ENCODE measurements at regions not wholly inside any gene's neighbourhood (a gene's known extent, or its start where the extent isn't known, plus 50 kb on each side); places are given as distances from the start of the nearest gene placed in this dataset.

GRCh38 chr21:25427828-25428227, 179.5 kb downstream of the MRPL39 start:
- H3K27ac ChIP-seq: no peak overlapping the region
- H3K4me1 ChIP-seq: peaks cover 27% of the 10 kb centered on the region
- H3K27me3 ChIP-seq: no peaks in the 10 kb centered on the region
- no peaks in the 10 kb centered on the region for H3K9me3 ChIP-seq
- H3K36me3 ChIP-seq: no peaks in the 10 kb centered on the region
- no peak overlapping the region for H3K4me2 ChIP-seq
- no peak overlapping the region for H3K9ac ChIP-seq
- no peak for TF ChIP-seq Cebpa-rat (IDR thresholded peaks at IDR 0.05)
- no peak overlapping the region for H3K4me3 ChIP-seq
- H4K20me1 ChIP-seq: no peaks in the 10 kb centered on the region

GRCh38 chr21:25426580-25426979, 180.7 kb downstream of the MRPL39 start:
- Histone ChIP-seq H3K27ac (no peak overlapping the region), H4K20me1 (no peaks in the 10 kb centered on the region), H3K36me3 (no peaks in the 10 kb centered on the region), H3K4me1 (peaks cover 29% of the 10 kb centered on the region), H3K27me3 (no peaks in the 10 kb centered on the region), H3K4me2 (no peak overlapping the region), H3K9ac (no peak overlapping the region), H3K4me3 (no peak overlapping the region), H3K9me3 (no peaks in the 10 kb centered on the region)
- TF ChIP-seq Cebpa-rat (IDR thresholded peaks at IDR 0.05): no peak

DNA sequence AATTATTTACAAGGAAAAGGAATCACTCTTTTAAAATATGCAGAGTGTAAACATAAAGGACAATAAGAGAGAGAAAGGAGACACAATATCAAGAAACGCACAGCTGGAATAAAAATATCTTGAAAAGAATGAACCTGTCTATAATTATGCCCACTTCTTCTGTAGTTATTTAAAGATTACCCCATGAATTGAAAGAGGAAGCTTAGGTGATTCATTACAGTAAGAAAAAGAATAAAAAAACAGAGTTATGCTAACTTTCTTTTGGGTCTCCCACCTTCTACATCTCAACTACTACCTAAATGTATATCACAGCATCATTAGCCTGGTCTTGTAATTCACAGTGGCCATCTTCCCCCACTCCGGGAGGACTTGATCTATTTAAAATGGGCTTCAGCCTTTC, 182.1 kb downstream of the MRPL39 start:
- H3K4me3 ChIP-seq: no peak overlapping the region
- H3K4me1 ChIP-seq: peaks cover 37% of the 10 kb centered on the region
- H3K9ac ChIP-seq: no peak overlapping the region
- H3K4me2 ChIP-seq: peak overlapping the region; percentile 41
- H4K20me1 ChIP-seq: no peaks in the 10 kb centered on the region
- H3K27me3 ChIP-seq: no peaks in the 10 kb centered on the region
- no peak overlapping the region for H3K27ac ChIP-seq
- H3K9me3 ChIP-seq: no peaks in the 10 kb centered on the region
- TF ChIP-seq Cebpa-rat (IDR thresholded peaks at IDR 0.05): no peak
- H3K36me3 ChIP-seq: no peaks in the 10 kb centered on the region

DNA sequence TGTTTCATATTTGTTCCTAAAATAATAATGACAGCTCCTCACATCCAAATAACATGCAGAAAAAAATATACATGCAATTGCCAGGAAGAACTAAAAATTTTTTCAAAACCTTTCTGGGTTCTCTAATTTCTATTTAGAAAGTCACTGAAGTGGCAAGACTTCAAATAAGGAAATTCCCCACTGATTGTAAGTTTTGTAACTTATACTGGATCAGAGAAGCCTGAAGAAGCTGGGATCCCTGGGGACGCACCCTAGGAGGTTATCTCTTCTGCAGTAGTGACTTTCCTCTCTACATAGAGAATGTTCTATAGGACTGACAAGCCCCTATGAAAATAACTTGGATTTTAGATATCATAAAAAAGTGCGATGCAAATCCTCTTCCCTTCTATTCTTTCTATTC, 182.6 kb downstream of the MRPL39 start:
- H3K27ac ChIP-seq: no peak overlapping the region
- no peaks in the 10 kb centered on the region for H3K36me3 ChIP-seq
- H3K27me3 ChIP-seq: no peaks in the 10 kb centered on the region
- TF ChIP-seq Cebpa-rat (IDR thresholded peaks at IDR 0.05): no peak
- peak overlapping the region; percentile 41 for H3K4me2 ChIP-seq
- H3K9ac ChIP-seq: no peak overlapping the region
- no peaks in the 10 kb centered on the region for H3K9me3 ChIP-seq
- peaks cover 37% of the 10 kb centered on the region for H3K4me1 ChIP-seq
- no peaks in the 10 kb centered on the region for H4K20me1 ChIP-seq
- no peak overlapping the region for H3K4me3 ChIP-seq

GRCh38 chr21:25424048-25424447, 183.2 kb downstream of the MRPL39 start:
- no peak overlapping the region for H3K9ac ChIP-seq
- peaks cover 37% of the 10 kb centered on the region for H3K4me1 ChIP-seq
- H4K20me1 ChIP-seq: no peaks in the 10 kb centered on the region
- no peaks in the 10 kb centered on the region for H3K27me3 ChIP-seq
- H3K4me3 ChIP-seq: no peak overlapping the region
- peak overlapping the region; percentile 41 for H3K4me2 ChIP-seq
- no peaks in the 10 kb centered on the region for H3K9me3 ChIP-seq
- no peak overlapping the region for H3K27ac ChIP-seq
- no peak for TF ChIP-seq Cebpa-rat (IDR thresholded peaks at IDR 0.05)
- no peaks in the 10 kb centered on the region for H3K36me3 ChIP-seq

DNA sequence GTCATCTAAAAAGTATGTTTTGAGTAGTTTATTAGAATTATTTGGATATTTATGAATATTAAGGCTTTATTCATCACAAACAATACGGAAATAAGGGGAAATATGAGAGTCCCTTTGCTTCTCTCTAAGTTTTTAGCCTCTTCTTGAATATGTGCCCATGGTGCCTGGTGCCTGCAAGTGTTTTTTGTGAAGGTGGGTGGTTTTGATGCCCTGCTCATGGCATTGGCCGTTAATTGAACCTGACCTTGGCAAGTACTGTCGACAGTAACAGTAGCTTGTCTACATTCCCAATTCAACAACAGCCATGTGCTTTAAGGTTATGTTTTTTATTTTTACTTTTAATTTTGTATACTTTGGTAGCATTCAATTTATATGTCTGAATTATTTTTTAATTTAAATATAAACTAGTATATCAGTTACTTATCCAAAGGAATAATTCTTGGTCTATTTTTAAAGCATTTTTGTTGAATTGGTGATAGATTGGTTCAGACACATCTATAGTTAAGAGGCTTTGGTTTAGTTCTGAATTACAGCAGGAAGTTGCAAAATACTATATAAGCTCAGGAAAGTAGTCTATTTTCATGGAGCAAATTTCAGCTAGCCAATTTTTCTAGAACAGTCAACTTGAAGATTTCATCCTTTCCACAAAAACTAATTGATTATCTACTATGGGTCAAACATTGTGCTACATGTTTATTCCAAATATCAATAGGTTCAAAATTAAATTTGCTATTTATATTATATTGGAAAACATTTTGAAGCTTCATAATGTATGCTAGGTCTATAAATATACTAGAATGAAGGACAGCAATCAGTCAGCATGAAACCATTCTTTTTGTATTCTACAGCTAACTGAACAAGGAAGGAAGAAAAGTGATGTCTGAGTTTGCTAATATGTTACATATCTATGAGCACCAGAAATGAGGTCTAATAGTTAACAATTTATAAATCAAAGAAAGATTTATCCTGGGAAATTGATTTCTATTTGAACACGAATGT, 184.4 kb downstream of the MRPL39 start:
- H3K27ac ChIP-seq: no peak overlapping the region
- no peaks in the 10 kb centered on the region for H3K9me3 ChIP-seq
- no peak overlapping the region for H3K4me3 ChIP-seq
- H3K36me3 ChIP-seq: no peaks in the 10 kb centered on the region
- no peak for TF ChIP-seq Cebpa-rat (IDR thresholded peaks at IDR 0.05)
- H3K9ac ChIP-seq: no peak overlapping the region
- no peaks in the 10 kb centered on the region for H4K20me1 ChIP-seq
- H3K27me3 ChIP-seq: no peaks in the 10 kb centered on the region
- H3K4me2 ChIP-seq: 0 out of 2 replicates have a peak overlapping the region, but pooled peaks have one; percentile 0
- peaks cover 37% of the 10 kb centered on the region for H3K4me1 ChIP-seq

DNA sequence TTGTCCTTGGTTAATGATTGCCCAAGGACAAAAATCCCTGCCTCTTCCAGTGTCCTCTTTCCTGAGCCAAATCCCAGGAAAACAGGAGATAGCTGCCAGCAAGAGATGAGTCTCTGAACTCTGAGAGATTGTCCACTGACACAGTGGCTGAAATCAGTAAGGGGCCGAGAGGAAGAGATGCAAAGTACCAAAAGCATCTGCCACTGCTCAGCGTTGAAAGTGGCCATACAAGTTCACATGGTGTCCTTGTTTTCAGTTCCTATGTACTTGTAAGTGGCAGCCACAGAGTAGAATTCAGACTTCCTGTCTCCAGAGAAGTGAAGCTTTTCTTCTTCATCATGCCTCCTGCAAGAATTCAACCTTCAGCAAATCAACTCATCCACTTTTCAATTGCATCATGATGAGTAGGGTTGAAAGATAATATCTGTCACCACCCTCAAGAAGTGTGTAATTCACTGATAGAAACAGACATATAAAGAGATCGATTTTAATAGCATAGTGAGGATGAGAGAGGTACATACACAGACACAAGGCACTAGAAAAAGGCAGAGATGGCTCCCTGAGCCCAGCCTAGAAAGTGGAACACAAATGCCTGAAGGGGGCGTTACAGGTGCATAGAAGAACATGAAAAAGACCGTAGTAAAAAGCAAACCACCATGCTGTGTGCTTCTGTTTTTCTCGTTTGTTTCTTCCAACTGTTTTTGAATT, 185.8 kb downstream of the MRPL39 start:
- no peak overlapping the region for H3K27ac ChIP-seq
- no peaks in the 10 kb centered on the region for H4K20me1 ChIP-seq
- no peaks in the 10 kb centered on the region for H3K36me3 ChIP-seq
- H3K27me3 ChIP-seq: no peaks in the 10 kb centered on the region
- TF ChIP-seq Cebpa-rat (IDR thresholded peaks at IDR 0.05): no peak
- peaks cover 37% of the 10 kb centered on the region for H3K4me1 ChIP-seq
- no peak overlapping the region for H3K9ac ChIP-seq
- H3K9me3 ChIP-seq: no peaks in the 10 kb centered on the region
- H3K4me2 ChIP-seq: peak overlapping the region; percentile 18
- no peak overlapping the region for H3K4me3 ChIP-seq

- Histone ChIP-seq H3K27ac (no peak overlapping the region), H3K4me2 (peak overlapping the region; percentile 18; the same call in 1 of the 2 replicates)
Observed at GRCh38 chr21:25420831-25421230, 186.4 kb downstream of the MRPL39 start.

GRCh38 chr21:25416669-25417068, 190.6 kb downstream of the MRPL39 start:
- no peak overlapping the region for H3K9ac ChIP-seq

More at GRCh38 chr21:25420831-25421230, 186.4 kb downstream of the MRPL39 start:
- Histone ChIP-seq H4K20me1 (no peaks in the 10 kb centered on the region), H3K27me3 (no peaks in the 10 kb centered on the region), H3K4me3 (no peak overlapping the region), H3K36me3 (no peaks in the 10 kb centered on the region), H3K9me3 (no peaks in the 10 kb centered on the region), H3K9ac (no peak overlapping the region), H3K4me1 (peaks cover 37% of the 10 kb centered on the region)
- no peak for TF ChIP-seq Cebpa-rat (IDR thresholded peaks at IDR 0.05)

GRCh38 chr21:25412100-25412499, 195.2 kb downstream of the MRPL39 start:
- TF ChIP-seq Cebpa-rat (IDR thresholded peaks at IDR 0.05): no peak
- Histone ChIP-seq H3K36me3 (no peaks in the 10 kb centered on the region), H3K4me2 (peak overlapping the region; percentile 22)

More at GRCh38 chr21:25416669-25417068, 190.6 kb downstream of the MRPL39 start:
- H3K4me1 ChIP-seq: peaks cover 15% of the 10 kb centered on the region
- no peaks in the 10 kb centered on the region for H3K36me3 ChIP-seq
- H3K27me3 ChIP-seq: no peaks in the 10 kb centered on the region
- no peak overlapping the region for H3K4me3 ChIP-seq
- no peak for TF ChIP-seq Cebpa-rat (IDR thresholded peaks at IDR 0.05)
- no peak overlapping the region for H3K4me2 ChIP-seq
- no peak overlapping the region for H3K27ac ChIP-seq
- peaks cover 9% of the 10 kb centered on the region for H3K9me3 ChIP-seq
- H4K20me1 ChIP-seq: no peaks in the 10 kb centered on the region

More at GRCh38 chr21:25412100-25412499, 195.2 kb downstream of the MRPL39 start:
- H3K27ac ChIP-seq: peak overlapping the region; percentile 5; the same call in 1 of the 2 replicates
- H4K20me1 ChIP-seq: no peaks in the 10 kb centered on the region
- H3K4me1 ChIP-seq: peaks cover 38% of the 10 kb centered on the region
- no peak overlapping the region for H3K4me3 ChIP-seq
- no peaks in the 10 kb centered on the region for H3K27me3 ChIP-seq
- peaks cover 9% of the 10 kb centered on the region for H3K9me3 ChIP-seq
- H3K9ac ChIP-seq: no peak overlapping the region
